CD4-positive, alpha-beta T cell treated with Interleukin-15 for 4 hours (primary cell): ENCODE measurements at regions not wholly inside any gene's neighbourhood (a gene's known extent, or its start where the extent isn't known, plus 50 kb on each side); places are given as distances from the start of the nearest gene placed in this dataset.
"Not testable (repeated sequence)": the region's sequence is repeated elsewhere in the genome, so short reads cannot be mapped to it uniquely, and the experiment has no call there.

Experiments
- DNase-seq: peaks from one replicate; pipeline ENCODE4 v3.0.0-alpha.2; 2020; ENCODE audit warnings: low spot score

DNA sequence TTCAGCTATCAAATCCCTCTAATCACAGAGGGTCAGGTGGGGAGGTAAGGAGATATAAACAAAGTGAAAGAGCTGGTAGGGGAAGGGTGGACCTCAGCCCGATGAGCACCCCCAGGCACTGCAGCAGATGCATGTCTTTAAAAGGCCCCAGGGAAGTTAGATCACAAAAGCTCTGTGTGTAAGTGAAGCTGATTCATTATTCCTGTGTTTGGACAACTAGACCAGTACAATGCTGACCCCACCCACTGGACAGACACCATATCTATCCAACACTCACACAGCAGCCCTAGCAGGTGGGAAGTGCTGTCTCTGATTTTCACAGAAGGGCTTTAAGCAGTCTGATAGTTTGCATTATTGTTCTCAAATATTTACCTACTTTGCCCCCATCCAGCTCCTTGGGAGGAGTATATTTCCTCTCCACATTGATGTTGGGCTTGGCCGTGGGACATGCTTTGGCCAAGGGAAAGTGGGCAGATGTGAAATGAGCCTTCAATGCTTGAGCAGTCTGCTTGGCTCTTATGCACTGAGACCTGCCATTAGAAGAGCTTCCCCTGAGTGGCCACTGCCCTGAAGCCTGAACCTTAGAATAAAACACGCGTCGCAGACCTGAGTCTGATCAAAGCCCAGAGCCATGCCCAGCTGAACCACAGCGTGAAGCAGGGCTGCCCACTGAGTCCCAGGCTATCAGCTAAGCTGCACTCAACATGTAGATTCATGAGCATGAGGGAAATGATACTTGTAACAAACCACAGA, 111.4 kb downstream of the COPS8 start:
- DNase-seq: no peak

DNA sequence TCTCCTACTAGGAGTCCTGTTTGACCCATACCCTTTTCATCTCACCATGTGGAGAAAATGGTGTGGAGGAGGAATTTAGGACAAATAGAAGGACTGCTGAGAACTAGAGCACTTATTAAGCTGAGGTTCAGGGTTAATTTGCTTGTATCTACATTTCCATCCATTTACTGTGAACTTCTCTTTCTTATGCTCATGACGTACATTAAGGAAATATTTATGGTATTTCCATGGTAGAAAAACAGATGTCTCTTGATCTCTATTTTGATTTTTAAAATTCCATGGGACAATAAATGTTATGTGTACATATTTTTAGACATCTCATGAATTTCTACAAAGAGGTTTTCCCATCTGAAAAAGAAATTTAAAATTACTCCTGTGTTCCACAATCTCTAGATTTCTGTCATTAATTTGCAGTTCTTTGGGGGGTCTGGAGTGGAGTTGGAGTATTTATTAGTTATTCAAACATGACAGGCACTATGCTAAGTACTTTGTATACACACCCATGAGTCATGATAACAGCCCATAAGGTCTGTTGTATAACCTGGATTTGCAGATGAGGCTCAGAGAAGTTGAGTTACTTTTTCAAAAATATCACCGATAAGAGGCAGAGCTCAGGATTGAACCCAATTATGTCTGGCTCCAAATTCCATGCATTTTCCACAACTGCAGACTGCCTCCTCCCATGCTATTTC, 112.6 kb downstream of the COPS8 start:
- DNase-seq: no peak

DNA sequence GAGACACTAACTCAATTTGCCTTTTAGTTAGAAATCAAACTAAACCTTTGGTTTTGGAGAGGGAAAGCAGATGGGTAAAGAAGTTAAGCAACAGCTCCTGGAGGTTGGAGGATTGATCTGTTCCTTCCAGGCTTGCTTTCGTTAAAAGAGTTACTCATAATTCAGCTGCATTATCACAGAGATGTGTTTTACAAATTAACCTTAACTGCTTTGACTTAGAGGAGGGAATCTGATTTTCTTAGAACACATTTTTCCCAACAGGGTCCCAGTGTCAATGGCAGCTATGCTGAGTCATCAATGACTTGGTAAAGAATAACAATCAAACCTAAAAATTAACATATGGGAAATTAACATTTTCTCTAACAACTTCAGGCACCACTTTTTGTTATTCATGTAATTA, 113.4 kb downstream of the COPS8 start:
- no peak for DNase-seq

- DNase-seq: no peak
Measured at GRCh38 chr2:237199577-237199976, 113.9 kb downstream of the COPS8 start.

DNA sequence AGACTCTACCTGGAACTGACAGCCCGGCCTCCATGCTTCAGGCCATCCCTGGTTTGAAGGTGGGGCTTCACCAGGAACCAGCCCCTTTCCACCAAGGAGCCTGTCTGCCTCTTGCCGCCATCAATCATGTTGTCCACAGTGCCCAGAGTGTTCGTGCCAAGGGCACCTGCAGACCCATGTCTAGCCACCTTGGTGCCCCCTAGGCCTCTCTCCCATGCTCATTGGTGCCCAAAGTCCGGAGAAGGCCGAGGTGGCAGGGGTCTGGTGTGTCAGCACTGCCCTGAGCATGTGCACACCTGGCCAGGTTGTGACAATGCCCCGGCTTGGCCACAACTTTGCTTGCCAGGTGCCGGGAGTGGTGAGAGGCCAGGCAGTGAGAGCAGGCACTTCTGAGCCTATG, 114.8 kb downstream of the COPS8 start:
- DNase-seq: no peak

- no peak for DNase-seq
Measured at GRCh38 chr2:237201461-237202287, 116.0 kb downstream of the COPS8 start.

- no peak for DNase-seq
Measured at GRCh38 chr2:237202288-237203030, 116.8 kb downstream of the COPS8 start.

GRCh38 chr2:237205043-237205541, 119.4 kb downstream of the COPS8 start:
- DNase-seq: no peak

- DNase-seq: no peak
Measured at GRCh38 chr2:237205561-237205971, 119.9 kb downstream of the COPS8 start.

DNA sequence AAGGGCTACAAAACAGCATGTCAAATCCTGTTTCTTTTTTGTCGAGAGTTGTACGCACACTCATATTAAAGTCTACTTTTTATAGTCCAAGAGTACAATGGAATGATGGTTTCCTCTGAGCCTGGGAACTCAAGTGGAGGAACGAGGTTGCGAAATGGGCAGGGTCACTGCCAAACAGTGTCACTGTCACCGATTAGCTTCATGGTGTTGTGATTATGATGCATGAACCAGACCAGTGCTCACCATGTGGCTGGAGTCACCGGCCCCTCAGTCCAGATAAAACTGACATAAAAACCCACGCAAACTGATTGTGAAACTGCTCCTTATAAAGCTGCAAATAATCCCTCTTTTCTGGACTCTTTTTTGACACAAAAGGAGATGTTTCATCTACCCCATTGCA, 122.0 kb downstream of the COPS8 start:
- DNase-seq: no peak

DNA sequence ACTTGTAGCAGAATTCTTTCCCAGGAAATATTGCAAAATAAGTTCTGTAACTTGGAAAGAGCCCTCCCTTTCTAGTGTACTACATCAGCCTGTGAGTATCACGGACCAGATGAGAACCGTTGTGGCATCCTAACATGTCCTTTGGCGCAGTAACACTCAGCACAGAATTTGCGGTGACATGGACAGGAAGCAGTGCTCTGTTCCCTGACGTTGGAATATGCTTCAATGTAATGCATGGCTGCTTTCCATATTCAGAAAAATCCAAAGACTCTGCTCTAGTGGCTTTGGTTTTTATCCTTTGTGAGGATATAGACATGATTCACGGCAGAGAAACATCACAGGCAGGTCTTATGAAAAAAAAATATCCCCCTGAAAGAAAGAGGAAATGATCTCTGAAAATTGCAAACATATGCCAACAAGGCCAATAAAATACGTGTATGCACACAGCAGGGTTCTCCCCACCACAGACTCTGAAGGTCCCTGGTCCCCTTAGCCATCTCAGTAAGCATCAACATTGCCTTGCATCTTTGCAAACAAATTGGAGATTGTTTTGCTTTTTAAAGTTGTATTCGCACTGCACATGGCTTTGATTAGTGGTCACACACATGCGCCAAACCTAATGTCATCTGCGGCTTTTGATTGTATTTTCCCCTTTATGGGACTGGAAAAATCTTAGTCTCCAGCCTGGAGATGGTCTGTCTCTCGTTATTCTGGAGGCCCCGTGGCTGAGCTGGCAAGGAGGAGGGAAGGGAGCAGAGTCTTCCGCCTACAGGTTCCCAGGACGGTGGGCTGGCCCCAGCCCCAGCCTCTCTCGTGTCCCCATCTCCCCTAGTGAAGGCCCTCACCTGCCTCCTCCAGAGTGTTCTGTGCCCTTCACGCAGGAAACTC, 122.9 kb downstream of the COPS8 start:
- DNase-seq: no peak

DNA sequence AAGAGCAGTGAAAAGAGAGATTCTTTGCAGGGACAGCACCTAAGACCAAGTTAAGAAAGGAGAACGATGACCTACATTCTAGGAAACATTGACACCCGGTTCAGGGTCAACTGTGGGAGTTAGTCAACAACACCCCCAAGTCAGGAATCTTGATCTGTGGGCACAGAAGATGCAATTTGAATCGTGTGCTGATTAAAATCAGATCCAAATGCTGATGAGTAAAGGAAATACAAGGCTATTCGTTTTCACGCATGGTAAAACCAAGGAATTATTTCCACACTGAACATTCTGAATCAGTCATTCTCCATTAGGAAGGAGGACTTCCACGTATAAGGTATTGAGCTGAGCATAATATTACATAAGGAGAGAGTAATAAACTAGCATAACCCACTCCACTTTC, 124.2 kb downstream of the COPS8 start:
- DNase-seq: no peak

GRCh38 chr2:237210297-237210696, 124.6 kb downstream of the COPS8 start:
- DNase-seq: no peak

GRCh38 chr2:237210763-237211162, 125.1 kb downstream of the COPS8 start:
- no peak for DNase-seq

DNA sequence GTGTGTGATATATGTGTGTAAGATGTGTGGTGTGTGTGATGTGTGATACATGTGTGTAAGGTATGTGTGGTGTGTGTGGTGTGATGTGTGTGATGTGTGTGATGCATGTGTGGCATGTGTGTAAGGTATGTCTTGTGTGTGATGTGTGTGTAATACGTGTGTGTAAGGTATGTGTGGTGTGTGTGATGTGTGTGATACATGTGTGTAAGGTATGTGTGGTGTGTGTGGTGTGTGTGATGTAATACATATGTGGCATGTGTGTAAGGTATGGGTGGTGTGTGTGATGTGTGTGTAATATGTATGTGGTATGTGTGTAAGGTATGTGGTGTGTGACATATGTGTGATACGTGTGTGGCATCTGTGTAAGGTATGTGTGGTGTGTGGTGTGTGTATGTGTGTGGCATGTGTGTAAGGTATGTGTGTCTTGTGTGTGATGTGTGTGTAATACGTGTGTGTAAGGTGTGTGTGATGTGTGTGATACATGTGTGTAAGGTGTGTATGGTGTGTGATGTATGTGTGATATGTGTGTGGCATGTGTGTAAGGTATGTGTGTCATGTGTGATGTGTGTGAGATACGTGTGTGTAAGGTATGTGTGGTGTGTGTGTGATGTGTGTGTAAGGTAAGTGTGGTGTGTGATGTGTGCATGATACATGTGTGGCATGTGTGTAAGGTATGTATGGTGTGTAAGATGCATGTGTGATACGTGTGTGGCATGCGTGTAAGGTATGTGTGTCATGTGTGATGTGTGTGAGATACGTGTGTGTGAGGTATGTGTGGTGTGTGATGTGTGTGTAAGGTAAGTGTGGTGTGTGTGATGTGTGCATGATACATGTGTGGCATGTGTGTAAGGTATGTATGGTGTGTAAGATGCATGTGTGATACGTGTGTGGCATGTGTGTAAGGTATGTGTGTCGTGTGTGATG, 126.9 kb downstream of the COPS8 start:
- not testable (repeated sequence) for DNase-seq

- no peak for DNase-seq
Measured at GRCh38 chr2:237213315-237214022, 127.8 kb downstream of the COPS8 start.

- DNase-seq: no peak
Measured at GRCh38 chr2:237214030-237214675, 128.5 kb downstream of the COPS8 start.

DNA sequence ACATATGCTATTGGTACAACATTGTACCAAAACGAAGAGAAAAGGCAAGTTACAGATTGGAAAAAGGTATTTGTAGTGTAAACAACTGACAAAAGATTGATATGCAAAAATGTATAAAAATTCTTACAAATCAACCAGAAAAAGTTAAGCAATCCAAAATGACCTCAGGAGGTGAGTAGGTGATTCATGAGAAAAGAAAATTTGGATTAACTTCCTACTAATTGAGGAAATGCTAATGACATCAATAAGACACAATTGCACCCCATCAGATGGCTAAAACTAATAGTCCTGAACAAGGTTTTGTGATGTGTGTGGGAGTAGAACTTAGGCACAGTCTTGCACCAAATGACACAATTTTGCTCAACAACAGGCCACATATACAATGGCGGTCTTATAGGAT, 129.3 kb downstream of the COPS8 start:
- no peak for DNase-seq
